GM18861 (cell line): ENCODE measurements at regions not wholly inside any gene's neighbourhood (a gene's known extent, or its start where the extent isn't known, plus 50 kb on each side); places are given as distances from the start of the nearest gene placed in this dataset.

Source experiments
- ATAC-seq: cut with Tn5 transposase; IDR thresholded peaks from one replicate; pipeline ENCODE4 v1.9.1; 2021; ENCODE audit not compliant: unreplicated experiment

DNA sequence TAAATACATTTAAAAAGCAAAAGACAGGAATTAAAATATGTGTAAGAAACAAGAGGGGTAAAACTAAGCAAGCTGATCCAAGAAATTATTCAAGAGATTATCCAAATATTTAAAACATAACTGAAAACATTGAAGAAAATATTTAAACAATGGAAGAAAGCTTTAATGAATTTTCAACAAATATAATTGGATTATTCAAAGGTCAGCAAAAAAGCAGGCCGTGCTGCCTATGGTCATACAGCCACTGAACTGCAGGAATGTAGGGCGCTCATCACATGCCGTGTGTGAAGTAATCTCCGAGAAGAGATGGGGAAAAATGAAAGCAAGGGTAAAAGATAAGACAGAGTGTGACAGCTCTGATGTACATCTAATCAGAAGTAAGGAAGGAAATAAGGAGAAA is 1195.4 kb upstream of the EYS start:
- ATAC-seq: no peak

DNA sequence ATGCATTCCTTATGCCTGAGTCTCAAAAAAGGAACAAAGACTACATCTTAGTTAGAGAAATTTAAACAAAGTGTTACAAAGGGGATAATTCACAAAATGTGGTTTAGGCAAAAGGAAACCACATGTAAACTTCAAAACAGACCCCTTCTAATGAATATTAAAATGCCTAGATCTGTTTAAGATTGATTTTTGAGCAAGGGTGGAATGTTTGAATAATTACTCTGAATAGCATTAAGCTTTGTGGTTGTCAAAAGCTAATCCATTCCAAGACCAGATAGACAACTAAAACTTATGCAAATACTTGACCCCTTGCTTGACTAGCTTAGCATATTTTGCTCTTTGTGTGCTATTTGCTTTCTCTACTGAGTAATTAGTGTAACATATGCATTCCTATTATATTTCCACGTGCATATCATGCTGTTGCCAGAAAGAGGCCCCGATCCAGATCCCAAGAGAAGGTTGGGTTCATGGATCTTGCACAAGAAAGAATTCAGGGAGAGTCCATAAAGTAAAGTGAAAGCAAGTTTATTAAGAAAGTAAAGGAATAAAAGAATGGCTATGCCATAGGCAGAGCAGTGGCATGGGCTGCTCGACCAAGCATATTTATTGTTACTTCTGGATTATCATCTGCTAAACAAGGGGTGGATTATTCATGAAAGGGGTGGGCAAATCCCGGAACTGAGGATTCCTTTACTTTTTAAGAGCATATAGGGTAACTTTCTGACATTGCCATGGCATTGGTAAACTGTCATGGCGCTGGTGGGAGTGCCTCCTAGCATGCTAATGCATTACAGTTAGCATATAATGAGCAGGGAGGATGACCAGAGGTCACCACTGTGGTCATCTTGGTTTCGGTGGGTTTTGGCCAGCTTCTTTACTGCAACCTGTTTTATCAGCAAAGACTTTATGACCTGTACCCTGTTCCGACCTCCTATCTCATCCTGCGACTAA is 1193.4 kb upstream of the EYS start:
- ATAC-seq: no peak

DNA sequence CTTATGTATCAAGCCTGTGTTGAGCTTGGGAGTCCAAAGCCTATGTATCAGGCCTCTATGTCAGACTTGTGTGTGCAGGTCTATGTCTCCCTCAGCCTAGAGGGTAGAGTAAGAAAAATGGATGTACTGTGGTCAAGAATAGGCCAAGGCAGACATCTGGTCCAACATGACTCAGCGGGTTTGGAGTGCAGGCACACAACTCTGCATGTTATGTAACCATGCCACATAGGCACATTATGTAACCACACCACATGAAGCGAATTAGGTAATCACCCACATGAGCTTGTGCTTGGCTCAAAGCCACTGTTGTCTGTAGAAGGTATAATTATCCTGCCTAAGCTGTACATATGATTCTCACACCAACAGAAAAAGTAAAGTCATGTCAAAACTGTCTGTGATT is 1190.5 kb upstream of the EYS start:
- ATAC-seq: no peak

DNA sequence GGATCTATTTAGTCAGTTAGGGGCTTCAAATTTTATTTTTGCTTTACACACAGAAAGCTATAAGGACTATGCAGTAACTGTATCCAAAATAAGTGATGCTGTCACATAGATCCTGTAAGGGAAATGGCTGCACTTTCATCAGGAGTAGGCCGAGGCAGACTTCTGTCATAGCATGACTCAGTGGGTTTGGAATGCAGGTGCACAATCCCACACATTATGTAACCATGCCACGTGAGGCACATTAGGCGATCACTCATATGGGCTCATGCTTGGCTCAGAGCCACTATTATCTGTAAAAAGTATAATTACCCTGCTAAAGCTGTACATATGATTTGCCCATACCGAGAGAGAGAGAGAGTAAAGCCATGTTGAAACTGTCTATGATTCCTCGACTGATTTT is 1189.4 kb upstream of the EYS start:
- ATAC-seq: no peak

DNA sequence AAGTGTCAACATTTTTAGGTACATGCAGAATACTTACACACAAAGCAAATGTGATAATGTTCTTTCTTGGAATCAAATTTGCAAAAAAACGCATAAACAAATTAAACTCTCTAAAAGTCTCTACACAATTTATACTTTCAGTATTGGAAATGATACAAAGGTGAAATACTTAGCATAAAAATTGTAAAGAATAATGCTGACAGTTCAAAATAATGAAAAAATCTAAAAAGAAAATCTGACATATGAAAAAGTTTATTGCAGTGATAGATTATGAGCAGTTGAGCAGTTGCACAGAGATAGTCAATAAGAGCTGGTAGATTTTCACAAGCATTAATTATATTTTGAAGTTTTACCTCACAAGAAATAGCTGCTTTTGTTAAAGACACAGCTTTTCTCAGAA is 1176.4 kb upstream of the EYS start:
- no peak for ATAC-seq

DNA sequence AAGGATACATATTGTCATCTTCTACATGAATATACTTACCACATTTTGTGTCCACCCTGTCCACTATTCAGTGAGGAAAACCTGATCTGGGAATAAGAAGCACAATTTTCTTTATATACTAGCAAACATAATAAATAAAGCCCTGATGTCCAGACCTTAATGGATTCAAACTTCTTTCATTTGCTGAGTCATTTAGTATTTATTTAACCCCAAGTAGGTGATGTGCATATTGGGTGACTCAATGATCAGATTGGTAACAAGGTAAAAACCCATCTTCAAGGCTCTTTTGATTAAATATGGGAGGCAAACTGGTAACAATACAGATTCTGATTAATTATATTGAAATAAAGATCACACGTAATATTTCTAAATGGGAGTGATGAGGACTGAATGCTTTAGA is 1159.8 kb upstream of the EYS start:
- no peak for ATAC-seq

DNA sequence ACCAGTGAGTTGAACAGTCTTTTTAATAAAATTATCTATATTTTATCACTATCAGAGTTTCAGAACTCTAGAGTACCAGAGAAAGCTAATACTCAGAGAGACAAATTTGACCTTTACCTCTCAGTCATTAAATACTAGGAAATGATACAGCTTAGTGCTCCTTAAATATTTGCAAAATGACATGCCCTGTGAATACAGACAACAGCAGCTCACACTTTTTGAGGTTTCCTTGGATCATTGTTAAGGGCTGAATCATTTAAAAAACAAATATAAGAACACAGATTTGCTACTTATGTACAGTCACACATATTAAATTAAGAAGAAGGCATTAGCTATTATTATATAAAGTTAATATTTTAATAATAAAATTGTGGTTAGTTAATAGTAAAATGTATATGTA is 1158.7 kb upstream of the EYS start:
- no peak for ATAC-seq

DNA sequence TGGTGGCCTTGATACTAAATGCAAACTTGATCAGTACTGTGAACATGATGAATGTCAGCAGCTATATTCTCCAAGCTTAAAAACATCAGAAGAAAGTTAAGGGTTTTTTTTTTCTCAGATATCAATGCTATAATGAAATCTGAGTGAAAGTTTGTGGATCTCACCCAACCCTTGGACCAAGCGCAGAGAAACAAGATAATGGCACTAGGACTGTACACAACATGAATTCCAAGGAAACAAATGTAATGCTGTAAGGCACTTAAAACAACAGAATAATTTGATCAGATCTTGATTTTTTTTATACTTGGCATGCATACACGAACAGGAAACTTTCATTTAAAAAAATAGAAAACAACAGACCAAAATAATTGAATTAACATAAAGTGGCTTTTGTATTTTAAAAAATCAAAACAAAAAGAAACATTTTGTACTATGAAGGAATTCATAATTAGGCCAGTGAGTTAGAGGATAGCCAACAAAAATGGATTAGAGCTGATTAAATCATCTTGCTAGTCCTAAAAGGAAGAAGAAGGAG is 1154.0 kb upstream of the EYS start:
- no peak for ATAC-seq

DNA sequence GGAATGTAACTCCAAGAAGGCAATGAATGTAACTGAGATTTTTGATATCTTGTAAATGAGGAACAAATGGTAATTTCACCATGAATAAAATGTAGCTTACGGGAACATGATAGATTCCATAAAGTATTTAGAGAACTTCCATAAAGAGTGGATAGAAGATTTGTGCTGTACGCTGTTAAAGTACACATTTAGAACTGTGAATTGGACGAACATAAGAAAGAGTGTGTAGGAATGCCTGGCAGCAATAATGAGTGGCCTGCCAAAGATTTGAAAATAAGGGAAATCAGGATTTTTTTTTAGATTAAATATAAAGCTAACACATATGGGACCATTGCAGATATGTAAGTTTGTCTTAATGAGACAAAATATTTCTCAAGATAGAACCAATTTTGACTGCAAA is 1153.3 kb upstream of the EYS start:
- no peak for ATAC-seq

DNA sequence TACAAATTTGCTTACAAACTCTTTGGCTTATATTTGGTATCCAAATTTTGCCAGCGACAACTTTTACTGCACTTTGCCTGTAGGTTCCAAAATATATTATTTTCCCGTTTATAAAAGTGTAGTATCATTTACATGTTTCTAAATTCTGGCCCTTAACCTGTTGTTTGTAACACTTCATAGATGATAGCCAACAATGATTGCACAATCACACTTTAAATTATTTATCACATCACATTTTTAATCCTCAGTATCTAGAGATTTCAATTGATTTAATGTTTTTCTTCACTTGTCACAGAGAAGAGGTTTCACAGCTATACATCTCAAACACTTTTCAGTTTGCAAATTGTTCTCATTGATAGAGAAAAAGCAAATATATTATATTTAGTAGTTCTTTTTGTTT is 1151.2 kb upstream of the EYS start:
- ATAC-seq: no peak

DNA sequence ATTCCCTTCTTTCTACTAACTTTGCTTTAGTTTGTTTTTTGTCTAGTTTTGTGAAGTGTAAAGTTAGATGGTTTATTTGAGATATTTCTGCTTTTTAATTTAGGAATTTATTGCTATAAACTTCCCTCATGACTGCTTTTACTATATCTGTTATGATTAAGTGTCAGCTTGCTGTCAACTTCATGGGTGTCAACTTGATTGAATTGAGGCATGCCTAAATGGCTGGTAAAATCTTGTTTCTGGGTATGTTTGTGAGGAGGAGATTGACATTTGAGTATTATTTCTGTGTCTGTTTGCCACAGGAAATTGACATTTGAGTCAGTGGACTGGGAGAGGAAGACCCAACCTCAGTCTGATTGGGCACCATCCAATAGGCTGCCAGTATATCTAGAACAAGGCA is 1147.0 kb upstream of the EYS start:
- ATAC-seq: no peak

DNA sequence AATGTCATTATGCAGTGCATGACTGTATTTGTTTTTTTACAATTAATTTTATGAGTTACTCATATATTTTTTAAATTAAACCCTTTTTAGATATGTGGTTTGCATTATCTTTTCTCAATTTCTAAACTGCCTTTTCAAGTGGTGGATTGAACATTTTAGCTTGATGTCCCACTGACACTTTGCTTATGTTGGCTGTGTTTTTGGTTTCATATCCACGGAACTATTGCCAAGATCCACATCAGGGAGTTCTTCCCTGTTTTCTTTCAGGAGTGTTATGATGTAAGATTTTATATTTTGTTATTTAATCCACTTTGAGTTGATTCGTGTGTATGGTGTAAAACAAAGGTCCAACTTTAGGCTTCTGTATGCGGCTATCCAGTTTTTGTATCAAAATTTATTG is 1144.9 kb upstream of the EYS start:
- no peak for ATAC-seq

DNA sequence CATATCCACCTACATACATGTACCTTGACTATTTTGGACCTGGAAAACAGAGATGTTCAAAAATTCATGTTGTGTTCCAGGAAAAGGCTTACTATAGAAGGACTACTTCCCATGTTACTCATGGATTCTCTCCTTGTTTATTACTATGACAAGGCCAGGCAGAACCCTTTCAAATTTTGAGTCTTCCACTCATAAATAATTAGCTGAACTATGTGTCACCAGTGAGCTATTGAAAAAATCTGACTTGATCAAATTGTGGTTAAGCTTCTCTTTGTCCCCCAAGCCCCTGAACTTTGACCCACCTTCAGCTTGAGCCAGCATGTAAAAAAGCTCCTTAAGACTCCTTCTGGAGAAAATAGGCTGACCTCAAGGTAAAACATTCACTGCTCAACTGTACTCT is 1142.8 kb upstream of the EYS start:
- ATAC-seq: no peak

DNA sequence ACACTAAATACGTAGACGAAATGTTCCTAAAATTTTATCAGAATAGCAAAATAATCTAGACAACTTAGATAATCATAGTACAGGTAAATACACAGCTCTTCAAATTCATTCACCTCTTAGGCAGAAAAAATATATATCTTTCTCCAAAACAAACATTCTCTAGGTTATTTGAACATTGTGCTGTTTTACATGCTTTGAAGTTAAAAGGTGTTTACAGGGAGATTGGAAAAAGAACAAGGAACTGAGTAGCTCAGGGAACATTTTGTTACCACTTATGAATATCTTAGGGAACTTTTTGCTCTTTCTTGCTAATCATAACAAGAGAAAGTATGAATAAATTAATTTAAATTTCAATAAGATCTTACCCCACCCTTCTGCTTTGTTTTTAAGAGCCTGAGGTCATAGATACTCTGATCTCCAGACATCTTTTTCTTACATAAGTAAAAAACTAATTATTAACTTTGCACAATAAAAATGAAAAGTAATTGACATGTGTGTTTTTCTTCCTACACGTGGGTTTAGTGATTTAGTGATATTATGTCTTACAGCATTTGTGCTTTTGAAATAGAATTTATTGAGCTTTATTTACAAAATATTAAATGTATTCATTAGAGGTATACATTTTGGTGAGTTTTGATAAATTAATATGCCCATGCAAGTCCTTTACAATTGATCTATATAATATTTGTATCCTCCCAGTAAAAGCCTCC is 1141.4 kb upstream of the EYS start:
- ATAC-seq: no peak

DNA sequence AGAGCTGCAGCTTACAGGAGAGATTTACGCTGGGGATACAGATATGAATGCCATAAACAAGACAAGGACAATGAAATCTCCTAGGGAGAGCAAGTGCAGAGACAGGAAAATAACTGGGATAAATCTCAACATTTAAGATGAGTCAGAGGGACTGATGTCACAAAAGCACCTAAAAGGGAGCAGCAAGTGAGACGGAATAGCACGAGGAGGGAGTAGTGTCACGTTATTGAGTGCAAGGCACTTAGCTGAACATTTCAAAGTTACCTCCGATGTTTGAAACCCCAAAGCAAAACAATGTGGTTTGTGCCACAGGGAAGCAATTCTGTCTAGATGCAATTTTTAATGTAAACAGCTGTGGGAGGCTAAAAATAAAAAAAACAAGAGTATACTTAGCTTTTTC is 1131.7 kb upstream of the EYS start:
- no peak for ATAC-seq

DNA sequence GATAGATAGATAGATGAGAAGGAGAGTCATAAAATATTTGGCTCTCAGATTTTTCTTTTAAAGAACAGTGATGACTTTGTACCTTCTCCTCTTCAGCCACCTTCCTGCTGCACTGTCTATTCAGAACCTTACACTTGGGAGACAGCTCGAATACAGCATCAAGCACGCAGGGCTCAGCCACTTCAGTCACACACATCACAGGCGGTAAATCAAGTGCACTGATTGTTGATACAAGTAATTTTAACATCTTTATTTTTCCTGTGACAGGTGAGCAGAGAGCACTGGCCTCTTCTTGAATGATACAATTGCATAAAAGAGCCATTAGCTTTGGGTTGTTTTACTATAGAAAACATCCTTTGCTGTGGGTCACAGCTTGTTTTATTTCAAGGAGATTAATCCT is 1118.5 kb upstream of the EYS start:
- ATAC-seq: no peak

DNA sequence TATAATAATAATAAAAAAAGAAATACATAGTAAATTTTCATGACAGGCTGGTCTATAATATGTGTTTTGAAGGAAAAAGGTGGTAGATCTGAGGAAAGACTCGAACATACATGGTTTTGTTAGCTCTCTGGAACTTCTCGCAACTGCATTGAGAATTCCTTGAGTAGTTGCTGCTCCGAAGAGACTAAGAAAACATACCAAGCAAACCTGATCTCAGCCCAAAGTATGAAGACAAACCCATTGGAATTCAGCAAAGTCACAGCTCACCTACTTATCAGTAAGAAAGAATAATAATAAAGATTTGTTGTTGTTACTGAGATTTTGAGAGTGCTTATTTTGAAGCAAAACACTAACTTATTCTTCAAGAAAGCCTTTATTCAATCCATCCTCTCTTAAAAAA is 1107.1 kb upstream of the EYS start:
- ATAC-seq: no peak

DNA sequence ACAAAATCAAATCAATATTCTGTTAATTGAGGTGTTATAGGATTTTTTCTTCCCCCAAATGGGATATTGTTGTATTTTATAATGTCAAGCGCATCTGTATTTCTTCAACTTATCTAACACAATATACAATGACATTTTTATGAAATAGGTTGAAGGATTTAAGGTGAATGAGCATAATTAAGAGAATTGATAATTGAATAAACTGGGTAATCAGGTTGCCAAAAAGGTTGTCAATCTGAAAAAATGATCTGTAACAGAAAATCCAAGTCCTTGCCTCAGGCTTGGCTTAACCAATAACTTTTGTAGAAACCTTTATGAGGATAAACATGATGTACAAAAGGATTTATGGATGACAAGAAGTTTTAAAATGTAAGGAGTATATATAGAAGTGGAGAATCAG is 1101.7 kb upstream of the EYS start:
- no peak for ATAC-seq

DNA sequence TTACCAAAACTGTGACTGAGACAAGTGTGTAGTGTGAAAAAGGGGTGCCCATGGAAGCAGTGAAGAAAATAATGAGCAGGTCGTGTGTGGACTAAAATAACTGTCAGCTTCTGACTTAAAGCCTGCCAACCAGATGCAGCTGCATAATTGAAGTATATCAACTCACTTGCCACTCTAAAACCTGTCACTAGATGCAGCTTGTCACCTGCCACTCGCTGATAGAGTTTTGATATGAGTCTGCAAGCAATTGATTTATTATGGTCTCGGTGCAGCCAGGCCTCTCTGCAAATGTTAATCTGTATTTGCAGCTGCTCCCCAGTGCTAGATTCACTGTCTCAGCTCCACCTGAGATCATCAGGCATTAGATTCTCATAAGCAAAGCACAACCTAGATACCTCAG is 1090.0 kb upstream of the EYS start:
- ATAC-seq: no peak

DNA sequence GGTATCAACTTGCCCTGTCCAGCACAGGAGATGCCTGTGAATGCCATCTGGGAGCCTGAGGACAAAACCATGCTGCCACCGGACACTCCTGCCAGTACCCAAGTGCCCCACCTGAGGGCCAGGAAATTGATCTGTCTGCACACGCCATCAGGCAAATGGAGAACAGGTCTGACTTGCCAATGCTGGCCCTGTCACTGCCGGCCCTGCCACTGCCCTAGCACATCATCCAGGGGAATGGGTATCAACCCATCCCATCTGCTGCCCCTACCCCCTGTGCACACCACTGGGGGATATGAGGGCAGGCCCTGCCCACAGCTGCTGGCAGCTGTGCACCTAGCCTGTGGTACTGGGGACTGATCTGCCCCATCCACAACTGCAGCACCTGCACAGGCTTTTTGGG is 1081.6 kb upstream of the EYS start:
- no peak for ATAC-seq

DNA sequence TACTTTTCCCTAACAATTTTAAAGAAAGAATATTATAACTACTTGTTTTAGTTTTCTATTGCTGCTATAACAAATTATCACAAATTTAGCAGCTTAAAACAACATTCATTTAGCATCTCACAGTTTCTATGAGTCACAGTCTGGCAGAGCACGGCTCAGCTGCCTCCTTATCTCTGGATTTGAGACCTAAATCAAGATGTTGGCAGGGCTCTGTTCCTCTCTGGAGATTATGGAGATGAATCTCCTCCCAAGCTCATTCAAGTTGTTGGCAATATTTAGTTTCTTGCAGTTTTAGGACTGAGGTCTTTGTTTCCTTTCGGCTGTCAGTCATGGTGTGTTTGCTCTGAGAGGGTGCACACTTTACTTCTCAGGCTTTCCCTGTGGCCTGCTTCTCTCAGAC is 1065.8 kb upstream of the EYS start:
- no peak for ATAC-seq

DNA sequence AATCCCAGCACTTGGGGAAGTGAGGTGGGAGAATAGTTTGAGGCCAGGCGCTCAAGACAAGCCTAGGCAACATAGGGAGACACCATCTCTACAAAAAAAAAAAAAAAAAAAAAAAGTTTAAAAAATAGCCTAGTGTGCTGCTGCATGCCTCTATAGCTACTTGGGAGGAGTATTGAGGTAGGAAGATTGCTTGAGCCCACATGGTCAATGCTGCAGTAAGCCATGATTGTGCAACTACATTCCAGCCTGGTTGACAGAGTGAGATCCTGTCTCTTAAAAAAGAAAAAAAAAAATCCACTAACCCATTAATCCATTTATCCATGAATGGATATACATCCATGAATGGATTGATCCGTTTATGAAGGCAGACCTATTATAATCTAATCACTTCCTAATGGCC is 1064.6 kb upstream of the EYS start:
- ATAC-seq: no peak
